Astrocyte of the cerebellum (primary cell): ENCODE measurements at regions not wholly inside any gene's neighbourhood (a gene's known extent, or its start where the extent isn't known, plus 50 kb on each side); places are given as distances from the start of the nearest gene placed in this dataset.
A peak's percentile ranks its signal among the peaks of the same experiment; 100 is the strongest.

Experiments used
- DNase-seq: peaks from one replicate; pipeline ENCODE4 v3.0.0-alpha.2; 2011; ENCODE audit warnings: low read depth
- H3K4me3 ChIP-seq: 2 replicates; pipeline ENCODE4 v1.5.1; 2011; ENCODE audit warnings: mild to moderate bottlenecking, low read depth, low read length, moderate library complexity
- CTCF ChIP-seq: IDR thresholded peaks from 2 replicates; pipeline ENCODE4 v1.5.1; 2012; ENCODE audit warnings: low read length, low read depth, moderate library complexity, mild to moderate bottlenecking; ENCODE audit errors: missing control alignments
- in situ Hi-C: cut with HindIII; loops from 2 replicates; pipeline ENCODE4 v1.10.0; 2017; ENCODE audit warnings: low sequenced_read_pairs

GRCh38 chr12:77210724-77211123 lies 145.4 kb upstream of the E2F7 start:
- in situ Hi-C loops = no loop called here
- no peak overlapping the region for H3K4me3 ChIP-seq
- no peak for TF ChIP-seq CTCF
- no peak for DNase-seq

- H3K4me3 ChIP-seq = no peak overlapping the region
- DNase-seq = no peak
- no peak for TF ChIP-seq CTCF
- in situ Hi-C loops = no loop called here
These were observed 138.7 kb upstream of the E2F7 start for GRCh38 chr12:77204083-77204482.

GRCh38 chr12:77202457-77203060 lies 137.2 kb upstream of the E2F7 start:
- in situ Hi-C loops = no loop called here
- no peak overlapping the region for H3K4me3 ChIP-seq
- no peak for DNase-seq
- no peak for TF ChIP-seq CTCF

GRCh38 chr12:77189901-77190416 lies 124.6 kb upstream of the E2F7 start:
- no peak for TF ChIP-seq CTCF

GRCh38 chr12:77189458-77189857 lies 124.1 kb upstream of the E2F7 start:
- DNase-seq = peak; percentile 63
- H3K4me3 ChIP-seq = no peak overlapping the region
- in situ Hi-C loops = no loop called here
- no peak for TF ChIP-seq CTCF

More at GRCh38 chr12:77189901-77190416, 124.6 kb upstream of the E2F7 start:
- H3K4me3 ChIP-seq = no peak overlapping the region
- DNase-seq = peak; percentile 16
- in situ Hi-C loops = no loop called here

GRCh38 chr12:77179515-77179914 lies 114.1 kb upstream of the E2F7 start:
- no peak for DNase-seq
- in situ Hi-C loops = no loop called here
- TF ChIP-seq CTCF = no peak
- no peak overlapping the region for H3K4me3 ChIP-seq

GRCh38 chr12:77167801-77168200 lies 102.4 kb upstream of the E2F7 start:
- TF ChIP-seq CTCF = no peak
- in situ Hi-C loops = loop anchor here (25.0 kb wide), 1 partner anchor 520 kb away; no protein-coding TSS in a partner anchor
- H3K4me3 ChIP-seq = no peak overlapping the region
- no peak for DNase-seq
